ENCODE measurements at regions not wholly inside any gene's neighbourhood (a gene's known extent, or its start where the extent isn't known, plus 50 kb on each side); places are given as distances from the start of the nearest gene placed in this dataset.

- H3K9me3 Mint-ChIP-seq (ENCODE audit: unreplicated experiment): peaks cover 5% of the 10 kb centered on the region
- no peak overlapping the region for H3K27ac ChIP-seq (ENCODE audit: low read depth, low read length)
Observed at GRCh38 chr16:55145771-55146603, 178.0 kb upstream of the IRX6 start.

GRCh38 chr16:55146966-55147365 lies 177.0 kb upstream of the IRX6 start:
- H3K4me1 Mint-ChIP-seq (ENCODE audit: low read depth, unreplicated experiment): no peaks in the 10 kb centered on the region

More at GRCh38 chr16:55145771-55146603, 178.0 kb upstream of the IRX6 start:
- peaks cover 13% of the 10 kb centered on the region for H3K27me3 Mint-ChIP-seq (ENCODE audit: low read depth, unreplicated experiment)
- H3K9me3 ChIP-seq (ENCODE audit: insufficient read depth, low read depth, low read length): no peaks in the 10 kb centered on the region
- no peaks in the 10 kb centered on the region for H3K36me3 ChIP-seq (ENCODE audit: insufficient read depth, low read length)
- H2AFZ ChIP-seq (ENCODE audit: low read depth, low read length): no peak overlapping the region
- FAIRE-seq: no peak
- H3K4me3 ChIP-seq (ENCODE audit: insufficient read depth, low read depth, low read length): no peak overlapping the region
- no peak overlapping the region for H3K4me3 Mint-ChIP-seq (ENCODE audit: unreplicated experiment)
- H3K9ac ChIP-seq (ENCODE audit: low read length): no peak overlapping the region
- H3K27ac Mint-ChIP-seq (ENCODE audit: unreplicated experiment): no peak overlapping the region
- no peaks in the 10 kb centered on the region for H3K79me2 ChIP-seq (ENCODE audit: insufficient read depth, low read length)
- H3K36me3 Mint-ChIP-seq (ENCODE audit: low read depth, unreplicated experiment): no peaks in the 10 kb centered on the region
- no peaks in the 10 kb centered on the region for H3K4me1 Mint-ChIP-seq (ENCODE audit: low read depth, unreplicated experiment)
- H4K20me1 ChIP-seq (ENCODE audit: insufficient read depth, low read length): no peaks in the 10 kb centered on the region
- H3K4me1 ChIP-seq (ENCODE audit: insufficient read depth, low read length): no peaks in the 10 kb centered on the region
- H3K27me3 ChIP-seq (ENCODE audit: insufficient read depth, low read length): no peaks in the 10 kb centered on the region
- TF ChIP-seq EZH2 (IDR thresholded peaks at IDR 0.05; ENCODE audit: insufficient read depth, low read length) (no peak), CTCF (IDR thresholded peaks at IDR 0.05; ENCODE audit: insufficient read depth, low read depth, low read length) (no peak)
- H3K4me2 ChIP-seq (ENCODE audit: low read length): no peak overlapping the region
- DNase-seq (ENCODE audit: low read depth): no peak

More at GRCh38 chr16:55146966-55147365, 177.0 kb upstream of the IRX6 start:
- DNase-seq (ENCODE audit: low read depth) (no peak), FAIRE-seq (no peak)
- H3K27me3 Mint-ChIP-seq (ENCODE audit: low read depth, unreplicated experiment): peaks cover 14% of the 10 kb centered on the region
- H3K4me2 ChIP-seq (ENCODE audit: low read length): no peak overlapping the region
- H3K4me3 ChIP-seq (ENCODE audit: insufficient read depth, low read depth, low read length): no peak overlapping the region
- no peak overlapping the region for H3K9ac ChIP-seq (ENCODE audit: low read length)
- H3K36me3 ChIP-seq (ENCODE audit: insufficient read depth, low read length): no peaks in the 10 kb centered on the region
- no peaks in the 10 kb centered on the region for H3K79me2 ChIP-seq (ENCODE audit: insufficient read depth, low read length)
- no peaks in the 10 kb centered on the region for H3K27me3 ChIP-seq (ENCODE audit: insufficient read depth, low read length)
- no peaks in the 10 kb centered on the region for H4K20me1 ChIP-seq (ENCODE audit: insufficient read depth, low read length)
- peaks cover 5% of the 10 kb centered on the region for H3K9me3 Mint-ChIP-seq (ENCODE audit: unreplicated experiment)
- TF ChIP-seq EZH2 (IDR thresholded peaks at IDR 0.05; ENCODE audit: insufficient read depth, low read length) (no peak), CTCF (IDR thresholded peaks at IDR 0.05; ENCODE audit: insufficient read depth, low read depth, low read length) (no peak)
- H3K27ac Mint-ChIP-seq (ENCODE audit: unreplicated experiment): no peak overlapping the region
- no peaks in the 10 kb centered on the region for H3K9me3 ChIP-seq (ENCODE audit: insufficient read depth, low read depth, low read length)
- no peak overlapping the region for H2AFZ ChIP-seq (ENCODE audit: low read depth, low read length)
- no peak overlapping the region for H3K27ac ChIP-seq (ENCODE audit: low read depth, low read length)
- H3K4me3 Mint-ChIP-seq (ENCODE audit: unreplicated experiment): no peak overlapping the region
- H3K4me1 ChIP-seq (ENCODE audit: insufficient read depth, low read length): no peaks in the 10 kb centered on the region
- H3K36me3 Mint-ChIP-seq (ENCODE audit: low read depth, unreplicated experiment): no peaks in the 10 kb centered on the region
